Breast epithelium (tissue), 3 donors: ENCODE measurements at regions not wholly inside any gene's neighbourhood (a gene's known extent, or its start where the extent isn't known, plus 50 kb on each side); places are given as distances from the start of the nearest gene placed in this dataset.

Experiments
- POLR2A ChIP-seq: fragments of 450-650 bp; IDR thresholded peaks from one replicate; pipeline ENCODE4 v1.6.1; 2016; ENCODE audit warnings: antibody characterized with exemption, mild to moderate bottlenecking, moderate library complexity
- POLR2AphosphoS5 ChIP-seq, 3 donors: sonication (generic); formaldehyde crosslinking; IDR thresholded peaks; one replicate each; pipeline ENCODE4 v1.6.1; 2017; ENCODE audit warnings: antibody characterized with exemption in 3 of 3
- TF ChIP-seq, protein P1 (sequence below), 3 donors: fragments of 450-650 bp; IDR thresholded peaks; one replicate each; pipeline ENCODE4 v1.5.1; 2016 to 2017; ENCODE audit warnings: antibody characterized with exemption in 3 of 3, mild to moderate bottlenecking in 3 of 3, moderate library complexity in 3 of 3

DNA sequence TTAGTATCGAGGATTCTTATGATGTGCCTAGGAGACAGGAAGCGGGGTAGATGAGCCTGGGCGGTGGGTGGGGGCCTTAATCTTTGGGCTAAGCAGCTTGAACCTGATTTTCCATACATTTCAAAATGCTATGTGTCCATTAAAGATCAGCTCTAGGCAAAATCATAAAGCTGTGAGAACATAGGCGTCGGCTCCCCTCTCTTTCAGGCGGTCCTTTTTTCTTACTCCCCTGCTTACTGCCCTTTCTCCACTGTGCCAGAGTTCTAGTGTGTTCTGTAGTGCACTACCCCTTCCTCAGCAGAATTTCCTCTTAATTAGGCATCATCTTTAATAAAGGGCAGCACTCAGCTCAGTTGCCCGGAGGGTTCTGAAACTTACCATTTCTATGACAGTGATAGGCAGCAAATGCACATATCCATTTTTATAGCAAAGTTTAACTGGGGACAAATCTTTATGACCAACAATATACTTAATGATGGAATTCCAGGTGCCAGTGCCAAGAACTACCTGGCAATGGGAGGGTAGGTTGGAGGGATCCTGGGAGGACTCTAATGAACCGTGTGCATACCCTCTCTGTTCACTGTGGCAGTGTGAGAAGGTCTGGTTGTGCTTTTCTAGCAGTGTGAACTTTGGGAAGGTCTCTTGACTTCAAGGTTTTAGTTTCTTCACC lies 404.5 kb upstream of the TPM1 start:
- TF ChIP-seq, protein P1, sequence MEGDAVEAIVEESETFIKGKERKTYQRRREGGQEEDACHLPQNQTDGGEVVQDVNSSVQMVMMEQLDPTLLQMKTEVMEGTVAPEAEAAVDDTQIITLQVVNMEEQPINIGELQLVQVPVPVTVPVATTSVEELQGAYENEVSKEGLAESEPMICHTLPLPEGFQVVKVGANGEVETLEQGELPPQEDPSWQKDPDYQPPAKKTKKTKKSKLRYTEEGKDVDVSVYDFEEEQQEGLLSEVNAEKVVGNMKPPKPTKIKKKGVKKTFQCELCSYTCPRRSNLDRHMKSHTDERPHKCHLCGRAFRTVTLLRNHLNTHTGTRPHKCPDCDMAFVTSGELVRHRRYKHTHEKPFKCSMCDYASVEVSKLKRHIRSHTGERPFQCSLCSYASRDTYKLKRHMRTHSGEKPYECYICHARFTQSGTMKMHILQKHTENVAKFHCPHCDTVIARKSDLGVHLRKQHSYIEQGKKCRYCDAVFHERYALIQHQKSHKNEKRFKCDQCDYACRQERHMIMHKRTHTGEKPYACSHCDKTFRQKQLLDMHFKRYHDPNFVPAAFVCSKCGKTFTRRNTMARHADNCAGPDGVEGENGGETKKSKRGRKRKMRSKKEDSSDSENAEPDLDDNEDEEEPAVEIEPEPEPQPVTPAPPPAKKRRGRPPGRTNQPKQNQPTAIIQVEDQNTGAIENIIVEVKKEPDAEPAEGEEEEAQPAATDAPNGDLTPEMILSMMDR (IDR thresholded peaks at IDR 0.05): no peak
- TF ChIP-seq POLR2A (no peak), POLR2AphosphoS5 (IDR thresholded peaks at IDR 0.05) (no peak)
